Smooth muscle cell (in vitro differentiated cells): ENCODE measurements at regions not wholly inside any gene's neighbourhood (a gene's known extent, or its start where the extent isn't known, plus 50 kb on each side); places are given as distances from the start of the nearest gene placed in this dataset.

Experiments used
- DNase-seq: peaks from one replicate; lab custom pipeline; 2025; ENCODE audit not compliant: unreplicated experiment; lab: John Stamatoyannopoulos, UW
- H2AFZ ChIP-seq: fragments of 200-600 bp; sonication (generic); 2 replicates; pipeline ENCODE4 v1.6.0; 2016; ENCODE audit warnings: antibody characterized with exemption, low read depth, mild to moderate bottlenecking
- H3F3A ChIP-seq: fragments of 200-600 bp; sonication (generic); 2 replicates; pipeline ENCODE4 v1.6.0; 2017; ENCODE audit warnings: antibody characterized with exemption, low read depth
- H3K27ac ChIP-seq: fragments of 200-600 bp; sonication (generic); 2 replicates; pipeline ENCODE4 v1.5.1; 2016; ENCODE audit warnings: low read depth, mild to moderate bottlenecking
- H3K27me3 ChIP-seq: fragments of 200-600 bp; sonication (generic); 2 replicates; pipeline ENCODE4 v1.6.1; 2016; ENCODE audit warnings: low read depth, mild to moderate bottlenecking
- H3K36me3 ChIP-seq: fragments of 200-600 bp; sonication (generic); 2 replicates; pipeline ENCODE4 v1.5.1; 2016; ENCODE audit warnings: low read depth
- H3K4me1 ChIP-seq: fragments of 200-600 bp; sonication (generic); 2 replicates; pipeline ENCODE4 v1.5.1; 2016; ENCODE audit warnings: low read depth
- H3K4me2 ChIP-seq: fragments of 200-600 bp; sonication (generic); 2 replicates; pipeline ENCODE4 v1.6.0; 2016; ENCODE audit warnings: mild to moderate bottlenecking
- H3K4me3 ChIP-seq: fragments of 200-600 bp; sonication (generic); 2 replicates; pipeline ENCODE4 v1.5.1; 2016; ENCODE audit warnings: mild to moderate bottlenecking
- H3K79me2 ChIP-seq: fragments of 200-600 bp; sonication (generic); 2 replicates; pipeline ENCODE4 v1.6.0; 2016; ENCODE audit warnings: low read depth, mild to moderate bottlenecking
- H3K9ac ChIP-seq: fragments of 200-600 bp; sonication (generic); 2 replicates; pipeline ENCODE4 v1.6.0; 2016; ENCODE audit warnings: low read depth
- H3K9me3 ChIP-seq: fragments of 200-600 bp; sonication (generic); replicated peaks from 2 replicates; pipeline ENCODE4 v1.5.1; 2016; ENCODE audit warnings: low read depth
- H4K20me1 ChIP-seq: fragments of 200-600 bp; sonication (generic); 2 replicates; pipeline ENCODE4 v1.6.0; 2016; ENCODE audit warnings: low read depth
- CTCF ChIP-seq: fragments of 200-600 bp; sonication (generic); IDR thresholded peaks from 2 replicates; pipeline ENCODE4 v1.5.1; 2017; ENCODE audit warnings: borderline replicate concordance, mild to moderate bottlenecking, antibody characterized with exemption; ENCODE audit not compliant: insufficient read depth, poor library complexity, severe bottlenecking
- WGBS: methylation state at CpG from one replicate; pipeline ENCODE4 v1.1.7; 2016; ENCODE audit warnings: low lambda C conversion rate; 5-methylcytosine and 5-hydroxymethylcytosine counted together

- H3K27ac ChIP-seq: peak overlapping the region; percentile 69
- no peak for DNase-seq
Observed at GRCh38 chr10:35875016-35875676, 233.1 kb upstream of the FZD8 start.

GRCh38 chr10:35874311-35875015 lies 232.4 kb upstream of the FZD8 start:
- no peak for DNase-seq
- peaks cover 17% of the 10 kb centered on the region for H3K4me1 ChIP-seq
- no peak overlapping the region for H3K4me3 ChIP-seq
- H2AFZ ChIP-seq: no peak overlapping the region
- H3K27ac ChIP-seq: peak overlapping the region; percentile 69
- H3F3A ChIP-seq: peaks cover 9% of the 10 kb centered on the region
- TF ChIP-seq CTCF: no peak
- no peak overlapping the region for H3K9ac ChIP-seq
- 77% methylated on average over 6 of the region's 6 CpGs for WGBS
- no peaks in the 10 kb centered on the region for H3K27me3 ChIP-seq
- no peak overlapping the region for H3K4me2 ChIP-seq
- H4K20me1 ChIP-seq: no peaks in the 10 kb centered on the region
- no peaks in the 10 kb centered on the region for H3K36me3 ChIP-seq
- no peaks in the 10 kb centered on the region for H3K9me3 ChIP-seq
- H3K79me2 ChIP-seq: no peaks in the 10 kb centered on the region

More at GRCh38 chr10:35875016-35875676, 233.1 kb upstream of the FZD8 start:
- Histone ChIP-seq H3F3A (peaks cover 9% of the 10 kb centered on the region), H3K9ac (no peak overlapping the region), H3K4me3 (no peak overlapping the region), H3K4me2 (peak overlapping the region; percentile 59), H3K79me2 (no peaks in the 10 kb centered on the region), H4K20me1 (no peaks in the 10 kb centered on the region), H3K9me3 (no peaks in the 10 kb centered on the region), H3K4me1 (peaks cover 17% of the 10 kb centered on the region), H2AFZ (peak overlapping the region; percentile 4), H3K27me3 (no peaks in the 10 kb centered on the region), H3K36me3 (no peaks in the 10 kb centered on the region)
- 18% methylated on average over 10 of the region's 10 CpGs for WGBS
- no peak for TF ChIP-seq CTCF

GRCh38 chr10:35872671-35873070 lies 230.6 kb upstream of the FZD8 start:
- H3K27ac ChIP-seq: no peak overlapping the region
- no peak overlapping the region for H3K9ac ChIP-seq
- 95% methylated on average over 6 of the region's 6 CpGs for WGBS
- peaks cover 17% of the 10 kb centered on the region for H3K4me1 ChIP-seq
- DNase-seq: no peak
- H3K36me3 ChIP-seq: no peaks in the 10 kb centered on the region
- no peaks in the 10 kb centered on the region for H3K9me3 ChIP-seq
- H4K20me1 ChIP-seq: no peaks in the 10 kb centered on the region
- peaks cover 9% of the 10 kb centered on the region for H3F3A ChIP-seq
- TF ChIP-seq CTCF: no peak
- H2AFZ ChIP-seq: no peak overlapping the region
- no peak overlapping the region for H3K4me3 ChIP-seq
- no peak overlapping the region for H3K4me2 ChIP-seq
- H3K79me2 ChIP-seq: no peaks in the 10 kb centered on the region
- no peaks in the 10 kb centered on the region for H3K27me3 ChIP-seq
